Ovary (tissue), 7 donors: ENCODE measurements at regions not wholly inside any gene's neighbourhood (a gene's known extent, or its start where the extent isn't known, plus 50 kb on each side); places are given as distances from the start of the nearest gene placed in this dataset.

Source experiments
- DNase-seq, 5 donors: peaks; one replicate each; pipeline ENCODE4 v3.0.0-alpha.2; 2019 to 2020
- H3K27ac ChIP-seq, 2 donors: fragments of 200-600 bp; one replicate each; pipeline versions ENCODE4 v1.5.1 to v1.8.0; 2019 to 2022
- H3K27me3 ChIP-seq: fragments of 200-600 bp; one replicate; pipeline ENCODE4 v1.8.0; 2022
- H3K36me3 ChIP-seq: fragments of 200-600 bp; sonication (generic); one replicate; pipeline ENCODE4 v1.5.1; 2019
- H3K4me1 ChIP-seq: one replicate; pipeline ENCODE4 v1.8.1; 2013; ENCODE audit warnings: mild to moderate bottlenecking, moderate library complexity; ENCODE audit not compliant: insufficient read depth
- H3K4me3 ChIP-seq: fragments of 200-600 bp; sonication (generic); one replicate; pipeline ENCODE4 v1.5.1; 2017
- H3K9me3 ChIP-seq, 2 donors: fragments of 200-600 bp in 1 of 2; sonication (generic) in 1 of 2; one replicate each; pipeline versions ENCODE4 v1.5.1 to v1.8.1; 2013 to 2019; ENCODE audit warnings: mild to moderate bottlenecking in 1 of 2, moderate library complexity in 1 of 2
- CTCF ChIP-seq, 3 donors: fragments of 450-650 bp in 2 of 3; fragments of 200-600 bp in 1 of 3; IDR thresholded peaks; one replicate each; pipeline versions ENCODE4 v1.5.1 to v1.8.0; 2016 to 2022; ENCODE audit warnings: antibody characterized with exemption in 3 of 3, mild to moderate bottlenecking in 1 of 3
- EP300 ChIP-seq: sonication (generic); formaldehyde crosslinking; IDR thresholded peaks from one replicate; pipeline ENCODE4 v1.6.1; 2017; ENCODE audit warnings: antibody characterized with exemption
- POLR2A ChIP-seq: fragments of 450-650 bp; IDR thresholded peaks from one replicate; pipeline ENCODE4 v1.6.1; 2017; ENCODE audit warnings: antibody characterized with exemption, mild to moderate bottlenecking, moderate library complexity
- WGBS, 3 donors: extraction: QIAGEN DNeasy Blood & Tissue Kit in 1 of 3; methylation state at CpG; one replicate each; pipeline versions ENCODE4 v1.1.5 to v1.1.7; 2013 to 2017; 5-methylcytosine and 5-hydroxymethylcytosine counted together
- intact Hi-C, 4 donors: fragments of 100-400 bp; cut with DNase I; formaldehyde crosslinking; loops; one replicate each; pipeline versions ENCODE4 v1.11.0 to v1.15.1; 2022 to 2023
- donor health status: DM: no; HTN: no; CAD: no; lungs with moderate emphysema.
- donor health status: DM: no; HTN: no; CAD: no.
- donor health status: Bipolar disorder and iron deficiency.
- donor health status: DM: no; HTN: no; CAD: no.
- donor health status: DM: yes; HTN: yes; CAD: no.

DNA sequence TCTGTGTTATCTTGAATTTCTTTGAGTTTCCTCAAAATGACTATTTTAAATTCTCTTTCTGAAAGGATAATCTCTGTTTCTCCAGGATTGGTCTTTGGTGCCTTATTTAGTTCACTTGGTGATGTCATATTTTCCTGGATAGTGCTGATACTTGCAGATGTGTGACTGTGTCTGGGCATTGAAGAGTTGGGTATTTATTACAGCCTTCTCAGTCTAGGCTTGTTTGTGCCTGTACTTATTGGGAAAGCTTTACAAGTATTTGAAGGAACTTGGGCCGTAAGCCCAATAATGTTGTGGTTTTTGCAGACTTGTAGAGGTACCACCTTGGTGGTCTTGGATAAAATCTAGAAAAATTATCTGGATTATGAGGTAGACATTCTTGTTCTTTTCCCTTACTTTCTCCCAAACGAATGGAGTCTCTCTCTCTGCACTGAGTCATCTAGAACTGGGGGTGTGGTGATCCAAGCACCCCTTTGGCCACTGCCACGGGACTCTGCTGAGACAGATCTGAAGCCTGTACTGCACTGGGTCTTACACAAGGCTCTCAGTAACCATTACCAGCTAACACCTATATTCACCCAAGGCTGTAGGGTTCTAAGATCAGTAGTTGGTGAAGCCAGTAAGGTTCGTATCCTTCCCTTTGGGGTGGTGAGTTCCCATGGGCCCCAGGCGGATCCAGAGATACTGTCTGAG lies 703.7 kb upstream of the MGAT4C start:
- Histone ChIP-seq H3K27ac (no peak overlapping the region), H3K9me3 (no peaks in the 10 kb centered on the region), H3K36me3 (no peaks in the 10 kb centered on the region), H3K4me3 (no peak overlapping the region), H3K27me3 (no peaks in the 10 kb centered on the region), H3K4me1 (no peaks in the 10 kb centered on the region)
- WGBS, 3 donors, result 78 to 82% (median 79%) methylated on average over 5 of the region's 5 CpGs
- TF ChIP-seq CTCF (IDR thresholded peaks at IDR 0.05) (no peak), POLR2A (no peak)
- DNase-seq, result no peak
- intact Hi-C loops, result no loop called here

DNA sequence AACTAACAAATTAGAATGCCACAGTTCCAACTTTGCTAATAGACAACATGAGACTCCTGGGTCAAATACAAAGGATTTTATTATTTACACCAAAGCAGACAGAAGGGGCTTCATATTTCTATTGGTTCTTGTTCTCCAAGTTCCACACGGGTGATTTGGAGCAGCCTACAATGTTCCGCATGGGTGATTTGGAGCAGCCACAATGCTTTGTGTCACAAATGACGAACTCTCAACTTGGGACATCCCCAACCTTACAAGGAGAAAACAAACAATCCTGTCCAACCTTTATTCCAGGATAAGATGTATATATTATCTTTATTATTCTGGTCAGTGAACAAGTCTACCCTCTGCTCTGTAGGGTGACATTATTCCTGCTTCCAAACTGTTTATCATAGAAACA lies 694.3 kb upstream of the MGAT4C start:
- WGBS, 3 donors, result 81 to 87% (median 81%) methylated on average over 3 of the region's 3 CpGs

GRCh38 chr12:86950043-86950442 lies 693.9 kb upstream of the MGAT4C start:
- H3K4me1 ChIP-seq, result no peaks in the 10 kb centered on the region
- intact Hi-C loops, result no loop called here
- no peak for DNase-seq
- TF ChIP-seq EP300 (no peak), CTCF (IDR thresholded peaks at IDR 0.05) (no peak), POLR2A (no peak)
- H3K9me3 ChIP-seq, result no peaks in the 10 kb centered on the region
- H3K27ac ChIP-seq, result no peak overlapping the region
- H3K27me3 ChIP-seq, result no peaks in the 10 kb centered on the region
- H3K36me3 ChIP-seq, result no peaks in the 10 kb centered on the region
- 1 to 12% (median 1%) methylated on average over 1 of the region's 1 CpG for WGBS, 3 donors
- H3K4me3 ChIP-seq, result no peak overlapping the region

More for the DNA sequence above, 694.3 kb upstream of the MGAT4C start:
- Histone ChIP-seq H3K4me3 (no peak overlapping the region), H3K4me1 (no peaks in the 10 kb centered on the region), H3K27ac (no peak overlapping the region), H3K27me3 (no peaks in the 10 kb centered on the region), H3K9me3 (no peaks in the 10 kb centered on the region), H3K36me3 (no peaks in the 10 kb centered on the region)
- TF ChIP-seq CTCF (IDR thresholded peaks at IDR 0.05), result no peak
- no peak for TF ChIP-seq POLR2A
- no peak for TF ChIP-seq EP300
- intact Hi-C loops, result no loop called here
- no peak for DNase-seq

DNA sequence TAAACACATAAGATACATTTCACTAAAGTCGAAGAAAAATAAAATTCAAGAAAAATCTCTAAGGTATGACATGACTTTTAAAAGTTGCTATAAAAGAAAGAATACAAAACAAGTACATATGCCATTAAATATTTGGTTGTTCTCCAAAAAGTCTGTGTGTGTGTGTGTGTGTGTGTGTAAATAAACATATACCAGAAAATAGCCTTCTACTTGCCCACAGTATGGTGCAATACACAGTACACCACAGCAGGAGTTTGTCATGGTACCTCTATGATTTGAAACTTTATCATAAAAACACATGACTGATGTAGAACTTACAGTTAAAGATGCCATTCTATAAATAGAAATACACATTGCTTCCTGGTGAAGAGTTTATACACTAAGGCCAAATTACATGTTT lies 692.7 kb upstream of the MGAT4C start:
- intact Hi-C loops, result no loop called here
- Histone ChIP-seq H3K27ac (no peak overlapping the region), H3K27me3 (no peaks in the 10 kb centered on the region), H3K4me3 (no peak overlapping the region), H3K36me3 (no peaks in the 10 kb centered on the region), H3K9me3 (no peaks in the 10 kb centered on the region), H3K4me1 (no peaks in the 10 kb centered on the region)
- no peak for DNase-seq
- TF ChIP-seq EP300 (no peak), CTCF (IDR thresholded peaks at IDR 0.05) (no peak), POLR2A (no peak)
- WGBS, 3 donors, result 80 to 98% (median 84%) methylated on average over 1 of the region's 1 CpG
